B cell (primary cell): ENCODE measurements at regions not wholly inside any gene's neighbourhood (a gene's known extent, or its start where the extent isn't known, plus 50 kb on each side); places are given as distances from the start of the nearest gene placed in this dataset.

ENCODE experiments used
- EZH2 ChIP-seq: IDR thresholded peaks from 2 replicates; pipeline ENCODE4 v1.6.1; 2012; ENCODE audit warnings: borderline replicate concordance, low read depth, mild to moderate bottlenecking, moderate library complexity, low read length; ENCODE audit not compliant: insufficient read depth, poor library complexity, severe bottlenecking
- TF ChIP-seq, protein P1 (sequence below): fragments of 200-600 bp; IDR thresholded peaks from one replicate; pipeline ENCODE4 v1.8.0; 2022; ENCODE audit warnings: antibody characterized with exemption, mild to moderate bottlenecking

DNA sequence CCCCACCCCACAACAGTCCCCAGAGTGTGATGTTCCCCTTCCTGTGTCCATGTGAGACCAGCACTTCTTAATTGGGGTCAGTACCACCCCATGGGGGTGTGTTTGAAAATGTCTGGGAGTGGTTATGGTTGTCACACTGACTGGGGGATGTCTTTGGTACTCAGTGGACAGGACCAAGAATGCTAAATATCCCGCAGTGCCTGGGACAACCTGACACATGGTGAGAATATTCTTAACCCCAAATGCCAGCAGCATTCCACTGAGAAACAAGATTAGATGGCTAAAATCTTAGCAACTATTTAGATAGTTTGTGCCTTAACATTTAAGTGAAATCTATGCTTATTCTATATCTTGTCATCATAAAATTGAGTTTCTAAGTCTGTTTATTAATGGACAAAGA is 177.5 kb upstream of the ZBED5 start:
- TF ChIP-seq, protein P1, sequence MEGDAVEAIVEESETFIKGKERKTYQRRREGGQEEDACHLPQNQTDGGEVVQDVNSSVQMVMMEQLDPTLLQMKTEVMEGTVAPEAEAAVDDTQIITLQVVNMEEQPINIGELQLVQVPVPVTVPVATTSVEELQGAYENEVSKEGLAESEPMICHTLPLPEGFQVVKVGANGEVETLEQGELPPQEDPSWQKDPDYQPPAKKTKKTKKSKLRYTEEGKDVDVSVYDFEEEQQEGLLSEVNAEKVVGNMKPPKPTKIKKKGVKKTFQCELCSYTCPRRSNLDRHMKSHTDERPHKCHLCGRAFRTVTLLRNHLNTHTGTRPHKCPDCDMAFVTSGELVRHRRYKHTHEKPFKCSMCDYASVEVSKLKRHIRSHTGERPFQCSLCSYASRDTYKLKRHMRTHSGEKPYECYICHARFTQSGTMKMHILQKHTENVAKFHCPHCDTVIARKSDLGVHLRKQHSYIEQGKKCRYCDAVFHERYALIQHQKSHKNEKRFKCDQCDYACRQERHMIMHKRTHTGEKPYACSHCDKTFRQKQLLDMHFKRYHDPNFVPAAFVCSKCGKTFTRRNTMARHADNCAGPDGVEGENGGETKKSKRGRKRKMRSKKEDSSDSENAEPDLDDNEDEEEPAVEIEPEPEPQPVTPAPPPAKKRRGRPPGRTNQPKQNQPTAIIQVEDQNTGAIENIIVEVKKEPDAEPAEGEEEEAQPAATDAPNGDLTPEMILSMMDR = no peak
- no peak for TF ChIP-seq EZH2
